Left ventricle myocardium inferior (tissue), 1 donor: ENCODE measurements at regions not wholly inside any gene's neighbourhood (a gene's known extent, or its start where the extent isn't known, plus 50 kb on each side); places are given as distances from the start of the nearest gene placed in this dataset.

Experiments
- DNase-seq: peaks from one replicate; pipeline ENCODE4 v3.0.0-alpha.2; 2020
- H3K27ac ChIP-seq: fragments of 200-600 bp; replicated peaks from 2 replicates; pipeline ENCODE4 v1.8.0; 2021
- H3K27me3 ChIP-seq: fragments of 200-600 bp; 2 replicates; pipeline ENCODE4 v1.8.0; 2021; ENCODE audit warnings: low read depth
- H3K36me3 ChIP-seq: fragments of 200-600 bp; 2 replicates; pipeline ENCODE4 v1.8.0; 2021
- H3K4me1 ChIP-seq: fragments of 200-600 bp; 2 replicates; pipeline ENCODE4 v1.8.0; 2021
- H3K4me3 ChIP-seq: fragments of 200-600 bp; 2 replicates; pipeline ENCODE4 v1.8.0; 2021; ENCODE audit warnings: mild to moderate bottlenecking, moderate library complexity
- H3K9me3 ChIP-seq: fragments of 200-600 bp; replicated peaks from 2 replicates; pipeline ENCODE4 v1.8.0; 2021
- intact Hi-C: fragments of 100-400 bp; cut with micrococcal nuclease; formaldehyde crosslinking; loops from one replicate; pipeline ENCODE4 v1.11.0; 2022
- TF ChIP-seq, protein P1 (sequence below): fragments of 200-600 bp; IDR thresholded peaks from 2 replicates; pipeline ENCODE4 v1.8.0; 2021; ENCODE audit warnings: antibody characterized with exemption, mild to moderate bottlenecking, borderline replicate concordance
- donor health status: DM: no; HTN: yes; CAD: no; lungs with severe emphysema.

DNA sequence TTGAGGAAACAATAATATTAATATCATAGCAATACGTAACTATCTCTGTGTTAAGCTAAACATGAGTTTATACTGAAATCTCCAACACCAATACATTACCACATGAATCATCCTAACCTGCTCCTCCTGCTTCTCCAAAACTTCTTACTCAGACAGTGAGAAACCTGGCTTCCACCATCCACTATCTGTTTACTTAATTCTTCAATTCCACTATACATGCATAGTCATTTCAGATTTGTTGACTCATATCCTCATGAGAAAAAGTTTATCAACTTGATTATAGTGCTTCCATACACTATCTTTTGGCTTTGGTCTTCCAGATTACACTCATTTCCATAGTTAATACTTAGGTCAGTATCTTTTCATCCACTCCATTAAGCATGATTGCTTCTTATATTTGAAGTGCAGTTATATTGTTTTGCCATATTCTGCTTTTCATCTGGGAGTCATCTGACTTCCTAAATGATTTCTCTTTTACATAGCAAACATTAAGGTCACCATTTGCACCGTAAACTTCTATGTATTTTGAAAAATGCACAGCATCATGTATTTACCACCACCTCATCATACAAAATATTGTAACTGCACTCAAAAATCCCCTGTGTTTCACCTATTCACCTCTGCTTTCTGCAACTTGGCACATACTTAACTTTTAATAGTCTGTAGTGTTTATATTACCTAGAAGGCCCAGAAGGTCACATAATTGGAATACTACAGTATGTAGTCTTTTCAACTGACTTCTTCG lies 970.6 kb downstream of the DIPK2A start:
- H3K9me3 ChIP-seq = peaks cover 42% of the 10 kb centered on the region
- intact Hi-C loops = no loop called here

DNA sequence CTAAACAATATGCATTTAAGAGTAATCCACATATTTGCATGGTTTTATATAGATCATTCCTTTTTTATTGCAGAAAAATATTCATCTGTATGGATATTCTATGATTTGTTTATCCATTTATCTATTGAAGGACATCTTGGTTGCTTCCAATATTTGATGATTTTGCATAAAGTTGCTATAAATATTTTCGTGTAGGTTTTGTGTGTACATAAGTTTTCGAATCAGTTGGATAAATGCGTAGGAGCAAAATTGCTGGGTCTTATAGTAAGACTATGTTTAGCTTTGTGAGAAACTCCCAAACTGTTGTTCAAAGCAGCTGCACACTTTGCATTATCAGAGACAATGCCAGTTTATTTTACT lies 971.2 kb downstream of the DIPK2A start:
- Histone ChIP-seq H3K36me3 (no peaks in the 10 kb centered on the region), H3K4me3 (no peak overlapping the region), H3K9me3 (peaks cover 37% of the 10 kb centered on the region), H3K27ac (no peak overlapping the region), H3K27me3 (no peaks in the 10 kb centered on the region), H3K4me1 (no peaks in the 10 kb centered on the region)
- no peak for DNase-seq
- TF ChIP-seq, protein P1, sequence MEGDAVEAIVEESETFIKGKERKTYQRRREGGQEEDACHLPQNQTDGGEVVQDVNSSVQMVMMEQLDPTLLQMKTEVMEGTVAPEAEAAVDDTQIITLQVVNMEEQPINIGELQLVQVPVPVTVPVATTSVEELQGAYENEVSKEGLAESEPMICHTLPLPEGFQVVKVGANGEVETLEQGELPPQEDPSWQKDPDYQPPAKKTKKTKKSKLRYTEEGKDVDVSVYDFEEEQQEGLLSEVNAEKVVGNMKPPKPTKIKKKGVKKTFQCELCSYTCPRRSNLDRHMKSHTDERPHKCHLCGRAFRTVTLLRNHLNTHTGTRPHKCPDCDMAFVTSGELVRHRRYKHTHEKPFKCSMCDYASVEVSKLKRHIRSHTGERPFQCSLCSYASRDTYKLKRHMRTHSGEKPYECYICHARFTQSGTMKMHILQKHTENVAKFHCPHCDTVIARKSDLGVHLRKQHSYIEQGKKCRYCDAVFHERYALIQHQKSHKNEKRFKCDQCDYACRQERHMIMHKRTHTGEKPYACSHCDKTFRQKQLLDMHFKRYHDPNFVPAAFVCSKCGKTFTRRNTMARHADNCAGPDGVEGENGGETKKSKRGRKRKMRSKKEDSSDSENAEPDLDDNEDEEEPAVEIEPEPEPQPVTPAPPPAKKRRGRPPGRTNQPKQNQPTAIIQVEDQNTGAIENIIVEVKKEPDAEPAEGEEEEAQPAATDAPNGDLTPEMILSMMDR = no peak
- intact Hi-C loops = no loop called here

More for the DNA sequence above, 970.6 kb downstream of the DIPK2A start:
- TF ChIP-seq, protein P1 = no peak
- Histone ChIP-seq H3K4me3 (no peak overlapping the region), H3K36me3 (no peaks in the 10 kb centered on the region), H3K27ac (no peak overlapping the region), H3K27me3 (no peaks in the 10 kb centered on the region), H3K4me1 (no peaks in the 10 kb centered on the region)
- no peak for DNase-seq

DNA sequence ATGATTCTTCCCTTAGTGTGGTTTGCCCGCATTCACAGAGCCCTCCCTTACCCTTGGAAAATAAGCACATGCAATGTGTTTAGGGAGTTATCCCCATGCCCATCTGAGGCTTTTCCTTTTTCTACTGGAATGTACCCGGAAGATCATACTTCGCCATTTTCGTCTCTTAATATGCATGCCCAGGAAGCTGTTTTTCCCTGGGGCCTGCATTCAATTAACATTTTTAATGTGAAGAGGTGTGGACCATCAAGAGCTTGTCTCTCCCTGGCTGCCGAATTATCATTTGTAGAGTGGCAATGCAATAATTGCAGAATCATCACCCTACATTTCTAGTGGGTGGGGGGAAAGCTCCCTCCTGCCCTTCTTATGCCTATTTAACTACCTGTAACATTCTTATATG lies 976.3 kb downstream of the DIPK2A start:
- Histone ChIP-seq H3K27ac (no peak overlapping the region), H3K36me3 (no peaks in the 10 kb centered on the region), H3K9me3 (peaks cover 53% of the 10 kb centered on the region), H3K4me1 (no peaks in the 10 kb centered on the region), H3K4me3 (no peak overlapping the region), H3K27me3 (no peaks in the 10 kb centered on the region)
- TF ChIP-seq, protein P1 = no peak
- DNase-seq = no peak
- intact Hi-C loops = no loop called here

DNA sequence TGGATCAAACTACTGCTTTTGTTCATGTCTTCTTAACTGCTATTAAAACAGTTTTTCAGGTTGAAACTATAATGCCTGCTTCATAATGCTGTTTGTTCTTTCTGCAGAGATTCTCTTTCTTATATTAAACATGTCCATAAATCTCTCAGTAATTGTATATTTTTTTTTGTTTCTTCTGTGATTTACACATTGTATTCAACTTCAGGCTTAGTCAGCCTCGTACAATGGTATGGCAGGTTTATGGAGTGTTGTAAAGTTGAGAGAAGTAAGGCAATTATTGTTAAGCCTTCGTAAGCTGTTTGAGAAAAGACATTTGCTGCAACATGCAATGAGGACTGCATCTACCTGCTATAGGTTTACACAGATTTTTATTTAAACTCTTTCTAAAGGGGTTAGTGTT lies 977.1 kb downstream of the DIPK2A start:
- no peaks in the 10 kb centered on the region for H3K27me3 ChIP-seq
- intact Hi-C loops = no loop called here
- no peak for DNase-seq
- H3K4me3 ChIP-seq = no peak overlapping the region
- H3K4me1 ChIP-seq = no peaks in the 10 kb centered on the region
- H3K9me3 ChIP-seq = peaks cover 45% of the 10 kb centered on the region
- no peaks in the 10 kb centered on the region for H3K36me3 ChIP-seq
- H3K27ac ChIP-seq = no peak overlapping the region
- TF ChIP-seq, protein P1 = no peak

DNA sequence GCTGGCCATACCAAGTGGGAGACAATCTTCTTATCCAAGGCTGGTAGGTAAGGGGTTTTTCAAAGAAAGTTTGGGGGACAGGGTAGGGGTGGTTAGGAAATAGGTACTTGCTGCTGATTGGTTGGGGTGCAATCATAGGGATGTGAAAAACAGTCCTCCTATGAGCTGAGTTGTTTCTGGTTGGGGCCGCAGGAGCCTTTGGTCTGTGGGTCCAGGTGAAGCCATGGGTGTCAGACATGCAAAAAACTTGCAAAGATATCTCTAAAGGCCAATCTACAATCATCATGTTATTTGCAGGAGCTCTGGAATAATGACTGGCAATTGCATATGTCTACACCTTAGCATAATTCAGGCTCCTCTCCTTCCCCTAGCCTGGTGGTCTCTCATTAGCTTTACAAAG lies 982.3 kb downstream of the DIPK2A start:
- no peak for DNase-seq
- Histone ChIP-seq H3K4me3 (no peak overlapping the region), H3K4me1 (no peaks in the 10 kb centered on the region), H3K27ac (no peak overlapping the region), H3K27me3 (no peaks in the 10 kb centered on the region), H3K9me3 (peaks cover 16% of the 10 kb centered on the region), H3K36me3 (no peaks in the 10 kb centered on the region)
- TF ChIP-seq, protein P1 = no peak
- intact Hi-C loops = no loop called here
